DND-41 (cell line): ENCODE measurements at regions not wholly inside any gene's neighbourhood (a gene's known extent, or its start where the extent isn't known, plus 50 kb on each side); places are given as distances from the start of the nearest gene placed in this dataset.

Experiments
- CTCF ChIP-seq: IDR thresholded peaks from 2 replicates; pipeline ENCODE4 v1.5.1; 2012; ENCODE audit warnings: borderline replicate concordance, low read length, moderate library complexity, mild to moderate bottlenecking; ENCODE audit not compliant: poor library complexity, severe bottlenecking; ENCODE audit errors: extremely low read depth
- EZH2 ChIP-seq: IDR thresholded peaks from 3 replicates; pipeline ENCODE4 v1.6.1; 2012; ENCODE audit warnings: borderline replicate concordance, low read depth, mild to moderate bottlenecking, moderate library complexity, low read length, inconsistent platforms; ENCODE audit not compliant: severe bottlenecking

- no peak for TF ChIP-seq CTCF
- TF ChIP-seq EZH2: no peak
Measured at GRCh38 chr14:98786456-98786855, 485.5 kb downstream of the BCL11B start.
